Posterior vena cava (tissue), 2 donors: ENCODE measurements at regions not wholly inside any gene's neighbourhood (a gene's known extent, or its start where the extent isn't known, plus 50 kb on each side); places are given as distances from the start of the nearest gene placed in this dataset.
"Not testable (repeated sequence)": the region's sequence is repeated elsewhere in the genome, so short reads cannot be mapped to it uniquely, and the experiment has no call there.

ENCODE experiments used
- DNase-seq: peaks from one replicate; pipeline ENCODE4 v3.0.0-alpha.2; 2020; ENCODE audit warnings: low spot score
- intact Hi-C, 2 donors: fragments of 100-400 bp; cut with DNase I; formaldehyde crosslinking; loops; one replicate each; pipeline versions ENCODE4 v1.14.1 to v1.14.2; 2022 to 2023
- donor health status: DM: yes; HTN: yes; CAD: no.
- donor health status: DM: yes; HTN: yes; CAD: no.

GRCh38 chr5:20972419-20972925 is 984.5 kb upstream of the CDH18 start:
- no peak for DNase-seq
- intact Hi-C loops, result no loop called here

- intact Hi-C loops, result no loop called here
Observed at GRCh38 chr5:20959347-20959746, 971.3 kb upstream of the CDH18 start.

GRCh38 chr5:20958641-20959040 is 970.6 kb upstream of the CDH18 start:
- intact Hi-C loops, result no loop called here
- DNase-seq, result no peak

More at GRCh38 chr5:20959347-20959746, 971.3 kb upstream of the CDH18 start:
- DNase-seq, result no peak

- no peak for DNase-seq
- intact Hi-C loops, result no loop called here
Observed at GRCh38 chr5:20956134-20956533, 968.1 kb upstream of the CDH18 start.

GRCh38 chr5:20949636-20950035 is 961.6 kb upstream of the CDH18 start:
- DNase-seq, result no peak

GRCh38 chr5:20943183-20943971 is 955.4 kb upstream of the CDH18 start:
- DNase-seq, intact Hi-C loops: not testable (repeated sequence)

More at GRCh38 chr5:20949636-20950035, 961.6 kb upstream of the CDH18 start:
- intact Hi-C loops, result no loop called here

GRCh38 chr5:20942603-20943002 is 954.6 kb upstream of the CDH18 start:
- DNase-seq, intact Hi-C loops: not testable (repeated sequence)

- DNase-seq, intact Hi-C loops: not testable (repeated sequence)
Observed at GRCh38 chr5:20940786-20941185, 952.8 kb upstream of the CDH18 start.

GRCh38 chr5:20890936-20891335 is 902.9 kb upstream of the CDH18 start:
- intact Hi-C loops, DNase-seq: not testable (repeated sequence)

- intact Hi-C loops, result not testable (repeated sequence)
Observed at GRCh38 chr5:20875726-20876125, 887.7 kb upstream of the CDH18 start.

GRCh38 chr5:20865892-20866291 is 877.9 kb upstream of the CDH18 start:
- DNase-seq, intact Hi-C loops: not testable (repeated sequence)

More at GRCh38 chr5:20875726-20876125, 887.7 kb upstream of the CDH18 start:
- not testable (repeated sequence) for DNase-seq

GRCh38 chr5:20833081-20833627 is 845.2 kb upstream of the CDH18 start:
- no peak for DNase-seq
- intact Hi-C loops, result no loop called here

GRCh38 chr5:20832204-20833080 is 844.4 kb upstream of the CDH18 start:
- DNase-seq, result no peak

GRCh38 chr5:20825951-20826350 is 838.0 kb upstream of the CDH18 start:
- DNase-seq, intact Hi-C loops: not testable (repeated sequence)

More at GRCh38 chr5:20832204-20833080, 844.4 kb upstream of the CDH18 start:
- intact Hi-C loops, result no loop called here

GRCh38 chr5:20797216-20797615 is 809.2 kb upstream of the CDH18 start:
- intact Hi-C loops, DNase-seq: not testable (repeated sequence)

GRCh38 chr5:20784755-20785154 is 796.8 kb upstream of the CDH18 start:
- intact Hi-C loops, DNase-seq: not testable (repeated sequence)

GRCh38 chr5:20783484-20783883 is 795.5 kb upstream of the CDH18 start:
- DNase-seq, intact Hi-C loops: not testable (repeated sequence)

GRCh38 chr5:20771338-20771737 is 783.3 kb upstream of the CDH18 start:
- intact Hi-C loops, DNase-seq: not testable (repeated sequence)

- DNase-seq, intact Hi-C loops: not testable (repeated sequence)
Observed at GRCh38 chr5:20765074-20765473, 777.1 kb upstream of the CDH18 start.
